HEK293 (cell line): ENCODE measurements at regions not wholly inside any gene's neighbourhood (a gene's known extent, or its start where the extent isn't known, plus 50 kb on each side); places are given as distances from the start of the nearest gene placed in this dataset.

Experiments
- ZNF391 ChIP-seq: fragments of 450-650 bp; formaldehyde crosslinking; IDR thresholded peaks from 2 replicates; pipeline ENCODE4 v1.5.1; 2016; ENCODE audit warnings: low read depth, missing biosample characterization, missing genetic modification characterization, borderline replicate concordance
- ZNF670 ChIP-seq: fragments of 450-650 bp; formaldehyde crosslinking; IDR thresholded peaks from 2 replicates; pipeline ENCODE4 v1.5.1; 2016; ENCODE audit warnings: missing biosample characterization, missing genetic modification characterization, low read depth
- ZNF677 ChIP-seq: fragments of 450-650 bp; IDR thresholded peaks from 2 replicates; pipeline ENCODE4 v1.5.0; 2018; ENCODE audit warnings: missing biosample characterization, mild to moderate bottlenecking, missing genetic modification characterization, moderate library complexity
- TF ChIP-seq, protein P1 (sequence below): fragments of 450-650 bp; formaldehyde crosslinking; IDR thresholded peaks from 2 replicates; pipeline ENCODE4 v1.5.1; 2016; ENCODE audit warnings: missing biosample characterization, missing genetic modification characterization

DNA sequence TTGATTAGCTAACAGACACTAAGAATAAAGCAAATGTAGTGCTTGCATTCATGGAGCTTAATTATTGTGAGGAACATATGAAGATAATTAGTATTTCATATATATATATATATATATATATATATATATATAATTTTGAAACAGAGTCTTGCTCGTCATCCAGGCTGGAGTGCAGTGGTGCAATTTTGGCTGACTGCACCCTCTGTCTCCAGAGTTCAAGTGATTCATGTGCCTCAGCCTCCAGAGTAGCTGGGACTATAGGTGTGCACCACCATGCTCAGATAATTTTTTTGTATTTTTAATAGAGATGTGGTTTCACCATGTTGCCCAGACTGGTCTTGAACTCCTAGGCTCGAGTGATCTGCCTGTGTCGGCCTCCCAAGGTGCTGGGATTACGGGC lies 1091.6 kb upstream of the TMEM132C start:
- no peak for TF ChIP-seq ZNF391 (tag by site-specific recombination)
- TF ChIP-seq, protein P1, sequence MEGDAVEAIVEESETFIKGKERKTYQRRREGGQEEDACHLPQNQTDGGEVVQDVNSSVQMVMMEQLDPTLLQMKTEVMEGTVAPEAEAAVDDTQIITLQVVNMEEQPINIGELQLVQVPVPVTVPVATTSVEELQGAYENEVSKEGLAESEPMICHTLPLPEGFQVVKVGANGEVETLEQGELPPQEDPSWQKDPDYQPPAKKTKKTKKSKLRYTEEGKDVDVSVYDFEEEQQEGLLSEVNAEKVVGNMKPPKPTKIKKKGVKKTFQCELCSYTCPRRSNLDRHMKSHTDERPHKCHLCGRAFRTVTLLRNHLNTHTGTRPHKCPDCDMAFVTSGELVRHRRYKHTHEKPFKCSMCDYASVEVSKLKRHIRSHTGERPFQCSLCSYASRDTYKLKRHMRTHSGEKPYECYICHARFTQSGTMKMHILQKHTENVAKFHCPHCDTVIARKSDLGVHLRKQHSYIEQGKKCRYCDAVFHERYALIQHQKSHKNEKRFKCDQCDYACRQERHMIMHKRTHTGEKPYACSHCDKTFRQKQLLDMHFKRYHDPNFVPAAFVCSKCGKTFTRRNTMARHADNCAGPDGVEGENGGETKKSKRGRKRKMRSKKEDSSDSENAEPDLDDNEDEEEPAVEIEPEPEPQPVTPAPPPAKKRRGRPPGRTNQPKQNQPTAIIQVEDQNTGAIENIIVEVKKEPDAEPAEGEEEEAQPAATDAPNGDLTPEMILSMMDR, result no peak
- no peak for TF ChIP-seq ZNF677 (tag by site-specific recombination)
- TF ChIP-seq ZNF670 (tag by site-specific recombination), result no peak
